ENCODE measurements at regions not wholly inside any gene's neighbourhood (a gene's known extent, or its start where the extent isn't known, plus 50 kb on each side); places are given as distances from the start of the nearest gene placed in this dataset.

GRCh38 chr15:39192979-39193560, 387.8 kb upstream of the THBS1 start:
- H3K4me3 ChIP-seq (ENCODE audit: low read depth, low read length) = no peak overlapping the region
- H3K23ac ChIP-seq (ENCODE audit: low read length) = no peak overlapping the region
- peaks cover 13% of the 10 kb centered on the region for H3K79me1 ChIP-seq (ENCODE audit: low read length)
- H2AK5ac ChIP-seq (ENCODE audit: low read length) = no peak overlapping the region
- no peak overlapping the region for H3K9ac ChIP-seq (ENCODE audit: low read length)
- no peak overlapping the region for H2BK12ac ChIP-seq (ENCODE audit: low read length)
- WGBS (ENCODE audit: extremely low coverage, insufficient coverage, insufficient read length) = 100% methylated on average over 1 of the region's 3 CpGs
- H3K4me1 ChIP-seq (ENCODE audit: control insufficient read depth in 1 of 2, insufficient read depth in 2 of 2, low read length in 2 of 2) = peaks cover 3 to 9% of the 10 kb centered on the region in 2 experiments
- no peak overlapping the region for H2AFZ ChIP-seq (ENCODE audit: insufficient read depth, low read length, poor library complexity)
- H4K8ac ChIP-seq (ENCODE audit: low read depth, low read length) = no peak overlapping the region
- H2BK5ac ChIP-seq (ENCODE audit: low read depth, low read length, poor library complexity) = no peak overlapping the region
- H4K12ac ChIP-seq (ENCODE audit: low read depth, low read length) = no peak overlapping the region
- peak; percentile 42 to 69 for DNase-seq
- H3K9me3 ChIP-seq (ENCODE audit: insufficient read depth, low read depth, low read length) = no peaks in the 10 kb centered on the region
- no peak overlapping the region for H3K18ac ChIP-seq (ENCODE audit: low read length)
- no peaks in the 10 kb centered on the region for H3K27me3 ChIP-seq (ENCODE audit: insufficient read depth, low read length)
- H4K91ac ChIP-seq (ENCODE audit: low read depth, low read length) = no peak overlapping the region
- no peak overlapping the region for H3K14ac ChIP-seq (ENCODE audit: low read length)
- H3K79me2 ChIP-seq (ENCODE audit: control insufficient read depth, insufficient read depth, low read length, poor library complexity) = no peaks in the 10 kb centered on the region
- H3K36me3 ChIP-seq (ENCODE audit: control insufficient read depth in 1 of 2, insufficient read depth in 2 of 2, low read length in 2 of 2) = no peaks in the 10 kb centered on the region
- H3K4ac ChIP-seq (ENCODE audit: low read depth, low read length) = no peak overlapping the region
- H2BK120ac ChIP-seq (ENCODE audit: insufficient read depth, low read length, poor library complexity) = no peak overlapping the region
- no peak overlapping the region for H3K27ac ChIP-seq (ENCODE audit: low read depth, low read length)
- no peak overlapping the region for H3K4me2 ChIP-seq (ENCODE audit: low read length)

- no peaks in the 10 kb centered on the region for H3K9me3 ChIP-seq (ENCODE audit: insufficient read depth, low read depth, low read length)
- H2BK5ac ChIP-seq (ENCODE audit: low read depth, low read length, poor library complexity) = no peak overlapping the region
- no peak overlapping the region for H3K18ac ChIP-seq (ENCODE audit: low read length)
- no peak overlapping the region for H3K4me3 ChIP-seq (ENCODE audit: low read depth, low read length)
- H2AK5ac ChIP-seq (ENCODE audit: low read length) = no peak overlapping the region
- H3K36me3 ChIP-seq (ENCODE audit: control insufficient read depth in 1 of 2, insufficient read depth in 2 of 2, low read length in 2 of 2) = no peaks in the 10 kb centered on the region
- H2AFZ ChIP-seq (ENCODE audit: insufficient read depth, low read length, poor library complexity) = no peak overlapping the region
- WGBS (ENCODE audit: extremely low coverage, insufficient coverage, insufficient read length) = no CpG with 5 or more reads among the region's 2 CpGs
- no peak overlapping the region for H4K91ac ChIP-seq (ENCODE audit: low read depth, low read length)
- no peak overlapping the region for H2BK12ac ChIP-seq (ENCODE audit: low read length)
- peaks cover 3 to 9% of the 10 kb centered on the region in 2 experiments for H3K4me1 ChIP-seq (ENCODE audit: control insufficient read depth in 1 of 2, insufficient read depth in 2 of 2, low read length in 2 of 2)
- H3K14ac ChIP-seq (ENCODE audit: low read length) = no peak overlapping the region
- no peak overlapping the region for H3K27ac ChIP-seq (ENCODE audit: low read depth, low read length)
- H3K79me1 ChIP-seq (ENCODE audit: low read length) = peaks cover 13% of the 10 kb centered on the region
- H3K4me2 ChIP-seq (ENCODE audit: low read length) = no peak overlapping the region
- H3K4ac ChIP-seq (ENCODE audit: low read depth, low read length) = no peak overlapping the region
- no peaks in the 10 kb centered on the region for H3K27me3 ChIP-seq (ENCODE audit: insufficient read depth, low read length)
- H4K12ac ChIP-seq (ENCODE audit: low read depth, low read length) = no peak overlapping the region
- H3K9ac ChIP-seq (ENCODE audit: low read length) = no peak overlapping the region
- H3K79me2 ChIP-seq (ENCODE audit: control insufficient read depth, insufficient read depth, low read length, poor library complexity) = no peaks in the 10 kb centered on the region
- no peak overlapping the region for H3K23ac ChIP-seq (ENCODE audit: low read length)
- no peak overlapping the region for H2BK120ac ChIP-seq (ENCODE audit: insufficient read depth, low read length, poor library complexity)
- DNase-seq = peak; percentile 81 to 88
- H4K8ac ChIP-seq (ENCODE audit: low read depth, low read length) = no peak overlapping the region
Measured at GRCh38 chr15:39193611-39194010, 387.3 kb upstream of the THBS1 start.

GRCh38 chr15:39194106-39194830, 386.6 kb upstream of the THBS1 start:
- peak overlapping the region; percentile 64 for H3K14ac ChIP-seq (ENCODE audit: low read length)
- no peak overlapping the region for H4K12ac ChIP-seq (ENCODE audit: low read depth, low read length)
- no peak overlapping the region for H4K91ac ChIP-seq (ENCODE audit: low read depth, low read length)
- peaks cover 2% of the 10 kb centered on the region for H3K9me3 ChIP-seq (ENCODE audit: insufficient read depth, low read depth, low read length)
- no CpG with 5 or more reads among the region's 2 CpGs for WGBS (ENCODE audit: extremely low coverage, insufficient coverage, insufficient read length)
- no peak overlapping the region for H3K4ac ChIP-seq (ENCODE audit: low read depth, low read length)
- peak overlapping the region; percentile 70 for H2AK5ac ChIP-seq (ENCODE audit: low read length)
- H2AFZ ChIP-seq (ENCODE audit: insufficient read depth, low read length, poor library complexity) = no peak overlapping the region
- no peaks in the 10 kb centered on the region for H3K27me3 ChIP-seq (ENCODE audit: insufficient read depth, low read length)
- no peaks in the 10 kb centered on the region for H3K79me2 ChIP-seq (ENCODE audit: control insufficient read depth, insufficient read depth, low read length, poor library complexity)
- no peak overlapping the region for H2BK120ac ChIP-seq (ENCODE audit: insufficient read depth, low read length, poor library complexity)
- no peak overlapping the region for H3K9ac ChIP-seq (ENCODE audit: low read length)
- no peak overlapping the region for H3K18ac ChIP-seq (ENCODE audit: low read length)
- H3K27ac ChIP-seq (ENCODE audit: low read depth, low read length) = no peak overlapping the region
- H3K36me3 ChIP-seq (ENCODE audit: control insufficient read depth in 1 of 2, insufficient read depth in 2 of 2, low read length in 2 of 2) = no peaks in the 10 kb centered on the region
- peaks cover 0 to 12% of the 10 kb centered on the region in 2 experiments for H3K4me1 ChIP-seq (ENCODE audit: control insufficient read depth in 1 of 2, insufficient read depth in 2 of 2, low read length in 2 of 2)
- H3K4me3 ChIP-seq (ENCODE audit: low read depth, low read length) = no peak overlapping the region
- H4K8ac ChIP-seq (ENCODE audit: low read depth, low read length) = no peak overlapping the region
- no peak for DNase-seq
- H2BK5ac ChIP-seq (ENCODE audit: low read depth, low read length, poor library complexity) = no peak overlapping the region
- no peak overlapping the region for H3K4me2 ChIP-seq (ENCODE audit: low read length)
- H3K23ac ChIP-seq (ENCODE audit: low read length) = no peak overlapping the region
- H2BK12ac ChIP-seq (ENCODE audit: low read length) = peak overlapping the region; percentile 23
- peaks cover 13% of the 10 kb centered on the region for H3K79me1 ChIP-seq (ENCODE audit: low read length)

GRCh38 chr15:39195961-39196486, 384.9 kb upstream of the THBS1 start:
- Histone ChIP-seq H3K27ac (ENCODE audit: low read depth, low read length) (peak overlapping the region; percentile 39), H3K18ac (ENCODE audit: low read length) (no peak overlapping the region), H3K27me3 (ENCODE audit: insufficient read depth, low read length) (no peaks in the 10 kb centered on the region), H3K9me3 (ENCODE audit: insufficient read depth, low read depth, low read length) (peaks cover 2% of the 10 kb centered on the region), H3K23ac (ENCODE audit: low read length) (no peak overlapping the region), H4K8ac (ENCODE audit: low read depth, low read length) (peak overlapping the region; percentile 39), H3K4me1 (ENCODE audit: control insufficient read depth in 1 of 2, insufficient read depth in 2 of 2, low read length in 2 of 2) (peaks cover 0 to 14% of the 10 kb centered on the region in 2 experiments), H4K12ac (ENCODE audit: low read depth, low read length) (no peak overlapping the region), H3K4me2 (ENCODE audit: low read length) (no peak overlapping the region), H2BK12ac (ENCODE audit: low read length) (peak overlapping the region; percentile 52), H2AFZ (ENCODE audit: insufficient read depth, low read length, poor library complexity) (no peak overlapping the region), H2BK5ac (ENCODE audit: low read depth, low read length, poor library complexity) (peak overlapping the region; percentile 34), H3K36me3 (ENCODE audit: control insufficient read depth in 1 of 2, insufficient read depth in 2 of 2, low read length in 2 of 2) (no peaks in the 10 kb centered on the region), H2AK5ac (ENCODE audit: low read length) (no peak overlapping the region), H3K14ac (ENCODE audit: low read length) (no peak overlapping the region), H3K4ac (ENCODE audit: low read depth, low read length) (no peak overlapping the region), H4K91ac (ENCODE audit: low read depth, low read length) (peak overlapping the region; percentile 29), H3K4me3 (ENCODE audit: low read depth, low read length) (no peak overlapping the region), H3K9ac (ENCODE audit: low read length) (no peak overlapping the region), H2BK120ac (ENCODE audit: insufficient read depth, low read length, poor library complexity) (peak overlapping the region; percentile 57), H3K79me1 (ENCODE audit: low read length) (peaks cover 8% of the 10 kb centered on the region), H3K79me2 (ENCODE audit: control insufficient read depth, insufficient read depth, low read length, poor library complexity) (no peaks in the 10 kb centered on the region)
- DNase-seq = peak; percentile 95 to 99
- no CpG with 5 or more reads among the region's 3 CpGs for WGBS (ENCODE audit: extremely low coverage, insufficient coverage, insufficient read length)

All from trophoblast cell (in vitro differentiated cells and primary cell).